HG02885 (cell line): ENCODE measurements at regions not wholly inside any gene's neighbourhood (a gene's known extent, or its start where the extent isn't known, plus 50 kb on each side); places are given as distances from the start of the nearest gene placed in this dataset.

ENCODE experiments used
- ATAC-seq: cut with Tn5 transposase; IDR thresholded peaks from one replicate; pipeline ENCODE4 v1.9.1; 2021; ENCODE audit warnings: mild to moderate bottlenecking; ENCODE audit not compliant: unreplicated experiment, poor library complexity

GRCh38 chr6:105968603-105969333 lies 117.4 kb upstream of the PRDM1 start:
- ATAC-seq, result no peak

- no peak for ATAC-seq
Measured at GRCh38 chr6:105967917-105968602, 118.1 kb upstream of the PRDM1 start.

GRCh38 chr6:105966481-105966880 lies 119.7 kb upstream of the PRDM1 start:
- no peak for ATAC-seq

- ATAC-seq, result no peak
Measured at GRCh38 chr6:105964979-105965760, 121.0 kb upstream of the PRDM1 start.

GRCh38 chr6:105954148-105954547 lies 132.0 kb upstream of the PRDM1 start:
- ATAC-seq, result no peak

GRCh38 chr6:105952772-105953690 lies 133.1 kb upstream of the PRDM1 start:
- ATAC-seq, result no peak

GRCh38 chr6:105952326-105952725 lies 133.8 kb upstream of the PRDM1 start:
- ATAC-seq, result no peak

- no peak for ATAC-seq
Measured at GRCh38 chr6:105951322-105951721, 134.8 kb upstream of the PRDM1 start.

GRCh38 chr6:105949869-105950268 lies 136.3 kb upstream of the PRDM1 start:
- ATAC-seq, result no peak

- ATAC-seq, result no peak
Measured at GRCh38 chr6:105943514-105943913, 142.6 kb upstream of the PRDM1 start.

GRCh38 chr6:105941621-105942412 lies 144.3 kb upstream of the PRDM1 start:
- ATAC-seq, result no peak

- no peak for ATAC-seq
Measured at GRCh38 chr6:105940990-105941389, 145.1 kb upstream of the PRDM1 start.

GRCh38 chr6:105936972-105937371 lies 149.2 kb upstream of the PRDM1 start:
- ATAC-seq, result no peak

- no peak for ATAC-seq
Measured at GRCh38 chr6:105935416-105935815, 150.7 kb upstream of the PRDM1 start.

GRCh38 chr6:105934708-105935107 lies 151.4 kb upstream of the PRDM1 start:
- ATAC-seq, result no peak

GRCh38 chr6:105932440-105932839 lies 153.7 kb upstream of the PRDM1 start:
- ATAC-seq, result no peak

- no peak for ATAC-seq
Measured at GRCh38 chr6:105929626-105930025, 156.5 kb upstream of the PRDM1 start.

GRCh38 chr6:105926318-105926717 lies 159.8 kb upstream of the PRDM1 start:
- ATAC-seq, result no peak

GRCh38 chr6:105925706-105926105 lies 160.4 kb upstream of the PRDM1 start:
- ATAC-seq, result no peak
